ENCODE measurements at regions not wholly inside any gene's neighbourhood (a gene's known extent, or its start where the extent isn't known, plus 50 kb on each side); places are given as distances from the start of the nearest gene placed in this dataset.

DNA sequence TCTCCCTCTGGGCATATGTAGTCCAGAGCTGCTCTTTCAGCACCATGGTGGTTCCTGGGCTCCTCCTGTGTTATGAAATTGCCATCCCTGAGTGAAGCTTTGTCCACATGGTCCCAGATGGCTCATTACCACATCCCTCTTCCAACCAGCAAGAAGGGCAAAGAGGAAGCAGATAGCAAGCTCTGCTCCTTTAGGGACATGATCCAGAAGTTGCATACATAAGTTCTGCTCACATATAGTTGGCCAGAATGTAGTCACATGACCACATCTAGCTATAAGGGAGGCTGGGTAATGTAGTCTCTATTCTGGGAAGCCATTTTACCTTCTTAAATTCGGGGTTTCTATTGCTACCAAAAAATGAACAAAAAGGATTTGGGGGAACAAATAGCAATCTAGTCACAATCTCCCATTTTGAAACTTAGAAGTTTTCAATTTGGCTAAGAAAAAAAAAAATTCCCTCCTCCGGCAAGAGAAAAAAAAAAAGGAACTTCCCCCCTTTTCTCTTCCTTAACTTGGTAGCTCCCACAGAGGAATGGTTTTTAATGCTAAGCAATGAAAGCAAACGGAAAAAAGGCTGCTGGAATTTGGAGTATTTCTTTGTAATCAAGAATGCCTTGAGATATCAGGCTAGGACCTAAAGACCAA is 88.2 kb upstream of the USP9X start:
- Histone ChIP-seq H3K23ac (ENCODE audit: low read length) (no peak overlapping the region), H3K4me2 (ENCODE audit: low read length) (peak overlapping the region; percentile 16), H3K18ac (ENCODE audit: low read length) (no peak overlapping the region), H4K12ac (ENCODE audit: low read depth, low read length) (no peak overlapping the region), H2BK120ac (ENCODE audit: insufficient read depth, low read length, poor library complexity) (no peak overlapping the region), H3K4me1 (ENCODE audit: control insufficient read depth in 1 of 2, insufficient read depth in 2 of 2, low read length in 2 of 2) (peaks cover 0 to 4% of the 10 kb centered on the region in 2 experiments), H3K79me2 (ENCODE audit: control insufficient read depth, insufficient read depth, low read length, poor library complexity) (no peaks in the 10 kb centered on the region), H4K91ac (ENCODE audit: low read depth, low read length) (no peak overlapping the region), H4K8ac (ENCODE audit: low read depth, low read length) (peak overlapping the region; percentile 91), H3K4me3 (ENCODE audit: low read depth, low read length) (no peak overlapping the region), H3K9ac (ENCODE audit: low read length) (no peak overlapping the region), H2BK12ac (ENCODE audit: low read length) (no peak overlapping the region), H3K14ac (ENCODE audit: low read length) (no peak overlapping the region), H3K79me1 (ENCODE audit: low read length) (no peaks in the 10 kb centered on the region), H3K9me3 (ENCODE audit: insufficient read depth, low read depth, low read length) (no peaks in the 10 kb centered on the region), H3K27me3 (ENCODE audit: insufficient read depth, low read length) (no peaks in the 10 kb centered on the region), H2AFZ (ENCODE audit: insufficient read depth, low read length, poor library complexity) (peak overlapping the region; percentile 86), H3K36me3 (ENCODE audit: control insufficient read depth in 1 of 2, insufficient read depth in 2 of 2, low read length in 2 of 2) (no peaks in the 10 kb centered on the region), H3K4ac (ENCODE audit: low read depth, low read length) (no peak overlapping the region), H2AK5ac (ENCODE audit: low read length) (no peak overlapping the region), H2BK5ac (ENCODE audit: low read depth, low read length, poor library complexity) (no peak overlapping the region), H3K27ac (ENCODE audit: low read depth, low read length) (no peak overlapping the region)
- no CpG with 5 or more reads among the region's 3 CpGs for WGBS (ENCODE audit: extremely low coverage, insufficient coverage, insufficient read length)
- DNase-seq: peak; percentile 38 to 72

DNA sequence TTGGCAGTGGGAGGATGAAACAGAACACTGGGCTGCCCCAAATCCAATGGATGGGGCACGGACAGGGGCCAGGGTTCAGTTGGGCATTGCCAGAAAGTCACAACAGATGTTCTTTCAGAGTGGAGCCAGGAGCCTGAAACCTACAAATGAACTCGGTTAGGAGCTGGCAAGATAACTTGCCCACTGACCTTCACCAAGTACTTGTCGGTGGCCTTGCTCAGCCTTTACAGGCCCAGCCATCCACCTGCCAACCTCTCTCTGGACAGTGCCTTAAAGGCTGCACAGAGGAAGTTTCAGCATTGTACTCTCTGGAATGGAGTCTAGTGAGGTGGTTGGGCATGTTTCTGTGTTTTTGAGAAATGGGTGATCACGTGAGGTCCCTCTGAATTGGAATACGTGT is 87.1 kb upstream of the USP9X start:
- Histone ChIP-seq H3K4me1 (ENCODE audit: control insufficient read depth in 1 of 2, insufficient read depth in 2 of 2, low read length in 2 of 2) (peaks cover 0 to 4% of the 10 kb centered on the region in 2 experiments), H4K8ac (ENCODE audit: low read depth, low read length) (no peak overlapping the region), H3K4ac (ENCODE audit: low read depth, low read length) (no peak overlapping the region), H3K14ac (ENCODE audit: low read length) (no peak overlapping the region), H3K79me1 (ENCODE audit: low read length) (no peaks in the 10 kb centered on the region), H3K23ac (ENCODE audit: low read length) (no peak overlapping the region), H2AFZ (ENCODE audit: insufficient read depth, low read length, poor library complexity) (peak overlapping the region; percentile 63), H3K9me3 (ENCODE audit: insufficient read depth, low read depth, low read length) (no peaks in the 10 kb centered on the region), H3K27me3 (ENCODE audit: insufficient read depth, low read length) (no peaks in the 10 kb centered on the region), H2AK5ac (ENCODE audit: low read length) (no peak overlapping the region), H3K79me2 (ENCODE audit: control insufficient read depth, insufficient read depth, low read length, poor library complexity) (no peaks in the 10 kb centered on the region), H3K4me3 (ENCODE audit: low read depth, low read length) (no peak overlapping the region), H3K18ac (ENCODE audit: low read length) (no peak overlapping the region), H3K9ac (ENCODE audit: low read length) (no peak overlapping the region), H3K27ac (ENCODE audit: low read depth, low read length) (no peak overlapping the region), H4K91ac (ENCODE audit: low read depth, low read length) (no peak overlapping the region), H3K36me3 (ENCODE audit: control insufficient read depth in 1 of 2, insufficient read depth in 2 of 2, low read length in 2 of 2) (no peaks in the 10 kb centered on the region), H2BK5ac (ENCODE audit: low read depth, low read length, poor library complexity) (no peak overlapping the region), H4K12ac (ENCODE audit: low read depth, low read length) (no peak overlapping the region), H2BK12ac (ENCODE audit: low read length) (no peak overlapping the region), H3K4me2 (ENCODE audit: low read length) (no peak overlapping the region), H2BK120ac (ENCODE audit: insufficient read depth, low read length, poor library complexity) (no peak overlapping the region)
- no CpG with 5 or more reads among the region's 5 CpGs for WGBS (ENCODE audit: extremely low coverage, insufficient coverage, insufficient read length)
- DNase-seq: no peak

DNA sequence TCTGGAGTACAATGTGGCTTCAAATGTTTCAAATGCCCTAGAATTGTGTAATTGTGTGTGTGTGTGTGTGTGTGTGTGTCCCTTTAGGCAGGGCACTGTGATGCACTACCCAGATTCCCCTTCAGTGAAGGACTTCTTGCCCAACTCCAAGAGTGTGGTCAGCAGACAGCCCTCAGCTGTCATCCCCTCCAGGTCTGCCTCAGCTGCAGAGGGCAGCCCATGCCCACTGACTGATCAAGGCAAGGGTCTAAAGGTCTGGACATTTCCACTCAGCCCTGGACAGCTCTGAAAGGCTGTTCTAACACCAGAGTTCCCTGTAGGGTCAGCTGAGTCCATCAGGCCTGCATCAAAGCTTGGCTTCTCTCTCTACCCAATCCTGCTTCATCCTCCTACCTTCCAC is 83.9 kb upstream of the USP9X start:
- Histone ChIP-seq H4K91ac (ENCODE audit: low read depth, low read length) (no peak overlapping the region), H2AFZ (ENCODE audit: insufficient read depth, low read length, poor library complexity) (no peak overlapping the region), H2BK5ac (ENCODE audit: low read depth, low read length, poor library complexity) (no peak overlapping the region), H3K36me3 (ENCODE audit: control insufficient read depth in 1 of 2, insufficient read depth in 2 of 2, low read length in 2 of 2) (no peaks in the 10 kb centered on the region), H3K4me1 (ENCODE audit: control insufficient read depth in 1 of 2, insufficient read depth in 2 of 2, low read length in 2 of 2) (peaks cover 0 to 4% of the 10 kb centered on the region in 2 experiments), H3K9me3 (ENCODE audit: insufficient read depth, low read depth, low read length) (no peaks in the 10 kb centered on the region), H3K79me2 (ENCODE audit: control insufficient read depth, insufficient read depth, low read length, poor library complexity) (no peaks in the 10 kb centered on the region), H4K8ac (ENCODE audit: low read depth, low read length) (no peak overlapping the region), H3K9ac (ENCODE audit: low read length) (no peak overlapping the region), H3K23ac (ENCODE audit: low read length) (no peak overlapping the region), H3K14ac (ENCODE audit: low read length) (no peak overlapping the region), H4K12ac (ENCODE audit: low read depth, low read length) (no peak overlapping the region), H3K27ac (ENCODE audit: low read depth, low read length) (no peak overlapping the region), H3K4me3 (ENCODE audit: low read depth, low read length) (no peak overlapping the region), H2BK120ac (ENCODE audit: insufficient read depth, low read length, poor library complexity) (no peak overlapping the region), H3K4ac (ENCODE audit: low read depth, low read length) (no peak overlapping the region), H3K4me2 (ENCODE audit: low read length) (no peak overlapping the region), H3K27me3 (ENCODE audit: insufficient read depth, low read length) (no peaks in the 10 kb centered on the region), H3K18ac (ENCODE audit: low read length) (no peak overlapping the region), H2AK5ac (ENCODE audit: low read length) (no peak overlapping the region), H2BK12ac (ENCODE audit: low read length) (no peak overlapping the region), H3K79me1 (ENCODE audit: low read length) (no peaks in the 10 kb centered on the region)
- DNase-seq: no peak

DNA sequence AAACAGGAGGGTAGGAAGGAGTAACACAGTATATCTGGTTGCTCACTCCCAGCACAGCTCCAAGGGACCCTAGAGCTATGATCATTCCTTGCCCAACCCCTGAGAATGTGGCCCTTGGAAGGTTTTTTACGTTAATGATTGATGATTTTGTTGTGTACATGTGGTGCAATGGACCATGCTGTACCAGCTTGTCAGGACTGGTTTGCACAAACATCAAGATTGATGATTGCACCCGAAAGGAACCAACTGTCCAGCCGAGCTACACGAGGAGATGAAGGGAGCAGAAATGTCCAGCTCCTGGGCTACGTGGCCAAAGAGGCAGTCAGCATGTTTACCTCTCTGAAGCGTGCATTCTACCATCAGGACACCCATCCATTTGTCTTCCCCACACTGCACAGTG is 83.2 kb upstream of the USP9X start:
- Histone ChIP-seq H2BK5ac (ENCODE audit: low read depth, low read length, poor library complexity) (no peak overlapping the region), H3K36me3 (ENCODE audit: control insufficient read depth in 1 of 2, insufficient read depth in 2 of 2, low read length in 2 of 2) (no peaks in the 10 kb centered on the region), H3K23ac (ENCODE audit: low read length) (no peak overlapping the region), H2AFZ (ENCODE audit: insufficient read depth, low read length, poor library complexity) (no peak overlapping the region), H3K4me2 (ENCODE audit: low read length) (no peak overlapping the region), H3K9ac (ENCODE audit: low read length) (no peak overlapping the region), H3K27me3 (ENCODE audit: insufficient read depth, low read length) (no peaks in the 10 kb centered on the region), H3K18ac (ENCODE audit: low read length) (no peak overlapping the region), H3K4me1 (ENCODE audit: control insufficient read depth in 1 of 2, insufficient read depth in 2 of 2, low read length in 2 of 2) (no peaks in the 10 kb centered on the region), H3K4me3 (ENCODE audit: low read depth, low read length) (no peak overlapping the region), H3K27ac (ENCODE audit: low read depth, low read length) (no peak overlapping the region), H2AK5ac (ENCODE audit: low read length) (no peak overlapping the region), H2BK12ac (ENCODE audit: low read length) (no peak overlapping the region), H4K12ac (ENCODE audit: low read depth, low read length) (no peak overlapping the region), H4K91ac (ENCODE audit: low read depth, low read length) (no peak overlapping the region), H2BK120ac (ENCODE audit: insufficient read depth, low read length, poor library complexity) (no peak overlapping the region), H4K8ac (ENCODE audit: low read depth, low read length) (no peak overlapping the region), H3K79me2 (ENCODE audit: control insufficient read depth, insufficient read depth, low read length, poor library complexity) (no peaks in the 10 kb centered on the region), H3K79me1 (ENCODE audit: low read length) (no peaks in the 10 kb centered on the region), H3K4ac (ENCODE audit: low read depth, low read length) (no peak overlapping the region), H3K14ac (ENCODE audit: low read length) (no peak overlapping the region), H3K9me3 (ENCODE audit: insufficient read depth, low read depth, low read length) (no peaks in the 10 kb centered on the region)
- no peak for DNase-seq
- WGBS (ENCODE audit: extremely low coverage, insufficient coverage, insufficient read length): no CpG with 5 or more reads among the region's 6 CpGs

Data from trophoblast cell (in vitro differentiated cells and primary cell).